OCI-LY7 (cell line): ENCODE measurements at regions not wholly inside any gene's neighbourhood (a gene's known extent, or its start where the extent isn't known, plus 50 kb on each side); places are given as distances from the start of the nearest gene placed in this dataset.

Source experiments
- BruUV-seq: library from RNA; stranded (reverse); fragments of 400-500 nt; replicated peaks from 2 replicates; lab custom pipeline; 2021; lab: Mats Ljungman, UMichigan
- CTCF ChIA-PET: fragments of 300-600 bp; sonication (Branson Sonifier 250); formaldehyde crosslinking; loops from one replicate; lab custom pipeline; 2022; ENCODE audit warnings: antibody characterized with exemption; ENCODE audit not compliant: unreplicated experiment; lab: Charles Lee
- POLR2A ChIA-PET: fragments of 300-600 bp; sonication (Branson Sonifier 250); formaldehyde crosslinking; loops from one replicate; lab custom pipeline; 2022; ENCODE audit warnings: antibody characterized with exemption; lab: Charles Lee
- DNase-seq: peaks from one replicate; pipeline ENCODE4 v3.0.0-alpha.2; 2015; ENCODE audit warnings: low spot score
- H2AFZ ChIP-seq: fragments of 200-600 bp; sonication (generic), shearing (Covaris generic); 2 replicates; pipeline ENCODE4 v1.6.1; 2014; ENCODE audit warnings: mild to moderate bottlenecking, antibody characterized with exemption, low read length, moderate library complexity
- H3K27ac ChIP-seq: fragments of 200-600 bp; sonication (generic); 2 replicates; pipeline ENCODE4 v1.5.1; 2014; ENCODE audit warnings: mixed run types, low read depth, mild to moderate bottlenecking, moderate library complexity, low read length, inconsistent platforms; ENCODE audit not compliant: poor library complexity, severe bottlenecking
- H3K36me3 ChIP-seq: fragments of 200-600 bp; sonication (generic); 2 replicates; pipeline ENCODE4 v1.6.1; 2014; ENCODE audit warnings: mild to moderate bottlenecking, antibody characterized with exemption, low read length, moderate library complexity, mixed read lengths; ENCODE audit not compliant: insufficient read depth
- H3K4me1 ChIP-seq: fragments of 200-600 bp; sonication (generic); 2 replicates; pipeline ENCODE4 v1.5.1; 2014; ENCODE audit warnings: mild to moderate bottlenecking, low read length; ENCODE audit not compliant: insufficient read depth, poor library complexity, severe bottlenecking
- H3K4me2 ChIP-seq: fragments of 200-600 bp; sonication (generic); 2 replicates; pipeline ENCODE4 v1.6.1; 2014; ENCODE audit warnings: mild to moderate bottlenecking, low read length
- H3K4me3 ChIP-seq: fragments of 200-600 bp; sonication (generic); 2 replicates; pipeline ENCODE4 v1.5.1; 2014; ENCODE audit warnings: mild to moderate bottlenecking, low read depth, low read length; ENCODE audit not compliant: poor library complexity, severe bottlenecking
- H3K79me2 ChIP-seq: fragments of 200-600 bp; sonication (generic); 2 replicates; pipeline ENCODE4 v1.6.1; 2016; ENCODE audit warnings: low read depth, mild to moderate bottlenecking, low read length, moderate library complexity, mixed read lengths; ENCODE audit not compliant: insufficient read depth
- H3K9me2 ChIP-seq: fragments of 200-600 bp; sonication (generic); 2 replicates; pipeline ENCODE4 v1.6.1; 2016; ENCODE audit warnings: mild to moderate bottlenecking, low read length, mixed read lengths; ENCODE audit not compliant: insufficient read depth
- H3K9me3 ChIP-seq: fragments of 200-600 bp; sonication (generic); 2 replicates; pipeline ENCODE4 v1.6.1; 2014; ENCODE audit warnings: mild to moderate bottlenecking, mixed run types, low read length, mixed read lengths
- H4K20me1 ChIP-seq: fragments of 200-600 bp; sonication (generic); 2 replicates; pipeline ENCODE4 v1.6.1; 2014; ENCODE audit warnings: mild to moderate bottlenecking, antibody characterized with exemption, low read length, moderate library complexity, mixed read lengths; ENCODE audit not compliant: insufficient read depth
- CTCF ChIP-seq: fragments of 200-600 bp; sonication (generic); conservative IDR thresholded peaks from 2 replicates; pipeline ENCODE4 v1.5.1; 2014; ENCODE audit warnings: mild to moderate bottlenecking, antibody characterized with exemption, low read length, moderate library complexity, mixed read lengths
- EZH2phosphoT487 ChIP-seq: fragments of 200-600 bp; sonication (generic); IDR thresholded peaks from 2 replicates; pipeline ENCODE4 v1.6.1; 2018; ENCODE audit warnings: low read depth, borderline replicate concordance, mild to moderate bottlenecking, mixed run types, antibody characterized with exemption, low read length, moderate library complexity, mixed read lengths
- intact Hi-C: fragments of 100-400 bp; cut with micrococcal nuclease; formaldehyde crosslinking; loops from one replicate; pipeline ENCODE4 v1.10.0; 2022; ENCODE audit not compliant: unreplicated experiment

- no peak for DNase-seq
- POLR2A ChIA-PET, result no interaction called here
- Histone ChIP-seq H4K20me1 (no peaks in the 10 kb centered on the region), H3K4me3 (no peak overlapping the region), H2AFZ (no peak overlapping the region), H3K9me3 (0 out of 2 replicates have a peak, but pooled peaks cover 3% of the 10 kb centered on the region), H3K79me2 (no peaks in the 10 kb centered on the region), H3K36me3 (no peaks in the 10 kb centered on the region), H3K4me2 (no peak overlapping the region), H3K27ac (no peak overlapping the region), H3K4me1 (no peaks in the 10 kb centered on the region), H3K9me2 (no peaks in the 10 kb centered on the region)
- no TSS peak for BruUV-seq
- TF ChIP-seq EZH2phosphoT487 (no peak), CTCF (no peak)
- CTCF ChIA-PET, result no interaction called here
- intact Hi-C loops, result no loop called here
These were observed 63.8 kb upstream of the INPP4B start for GRCh38 chr4:142909908-142910307.

DNA sequence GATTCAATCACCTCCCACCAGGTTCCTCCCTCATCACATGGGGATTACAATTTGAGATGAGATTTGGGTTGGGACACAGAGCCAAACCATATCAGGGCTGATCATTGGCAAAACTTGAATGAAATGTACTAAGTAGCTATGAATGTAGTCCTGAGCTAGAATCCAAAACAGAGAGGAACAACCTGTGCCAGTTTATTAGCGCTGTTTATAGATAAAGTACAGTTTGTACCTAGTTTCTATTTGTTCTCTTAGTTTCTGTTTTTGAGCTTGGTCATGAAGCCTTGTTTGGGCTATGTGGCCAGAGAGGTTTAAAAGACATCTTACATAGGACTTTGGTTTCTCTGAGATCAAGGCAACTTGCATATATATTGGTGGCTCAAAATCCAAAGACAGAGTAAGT is 66.9 kb upstream of the INPP4B start:
- no peaks in the 10 kb centered on the region for H3K9me2 ChIP-seq
- H3K79me2 ChIP-seq, result no peaks in the 10 kb centered on the region
- ChIA-PET CTCF (no interaction called here), POLR2A (interaction anchor here (0.7 to 1.0 kb wide), 2 partner anchors 27 to 32 kb away, joined by 3 read pairs; no protein-coding TSS in a partner anchor)
- no TSS peak for BruUV-seq
- H2AFZ ChIP-seq, result no peak overlapping the region
- TF ChIP-seq EZH2phosphoT487, result no peak
- no peak for TF ChIP-seq CTCF
- intact Hi-C loops, result no loop called here
- H4K20me1 ChIP-seq, result no peaks in the 10 kb centered on the region
- H3K4me2 ChIP-seq, result no peak overlapping the region
- H3K4me3 ChIP-seq, result no peak overlapping the region
- no peaks in the 10 kb centered on the region for H3K9me3 ChIP-seq
- no peak for DNase-seq
- H3K36me3 ChIP-seq, result no peaks in the 10 kb centered on the region
- H3K4me1 ChIP-seq, result no peaks in the 10 kb centered on the region
- H3K27ac ChIP-seq, result no peak overlapping the region

GRCh38 chr4:142913461-142914030 is 67.4 kb upstream of the INPP4B start:
- Histone ChIP-seq H3K4me1 (no peaks in the 10 kb centered on the region), H3K9me2 (no peaks in the 10 kb centered on the region), H2AFZ (no peak overlapping the region), H3K27ac (no peak overlapping the region), H3K36me3 (no peaks in the 10 kb centered on the region), H3K79me2 (no peaks in the 10 kb centered on the region), H3K4me3 (no peak overlapping the region), H3K4me2 (no peak overlapping the region), H3K9me3 (no peaks in the 10 kb centered on the region), H4K20me1 (no peaks in the 10 kb centered on the region)
- ChIA-PET POLR2A (interaction anchor here (1.0 kb wide), 1 partner anchor 27 kb away, joined by 3 read pairs; no protein-coding TSS in a partner anchor), CTCF (no interaction called here)
- TF ChIP-seq CTCF, result no peak
- no peak for TF ChIP-seq EZH2phosphoT487
- no peak for DNase-seq
- intact Hi-C loops, result no loop called here
- no TSS peak for BruUV-seq
